IMR-90 (cell line): ENCODE measurements at regions not wholly inside any gene's neighbourhood (a gene's known extent, or its start where the extent isn't known, plus 50 kb on each side); places are given as distances from the start of the nearest gene placed in this dataset.
"Not testable (repeated sequence)": the region's sequence is repeated elsewhere in the genome, so short reads cannot be mapped to it uniquely, and the experiment has no call there.

Source experiments
- CHD1 ChIP-seq: IDR thresholded peaks from 2 replicates; pipeline ENCODE4 v1.6.1; 2012; ENCODE audit warnings: low read depth, low read length, improper control_type of control experiment
- FOS ChIP-seq: fragments of 150-350 bp; IDR thresholded peaks from 2 replicates; pipeline ENCODE4 v1.6.1; 2016; ENCODE audit warnings: low read depth, low read length
- POLR2A ChIP-seq: IDR thresholded peaks from 2 replicates; pipeline ENCODE4 v1.6.1; 2012; ENCODE audit warnings: mild to moderate bottlenecking, low read depth, low read length
- RFX5 ChIP-seq: IDR thresholded peaks from 2 replicates; pipeline ENCODE4 v1.8.0; 2012; ENCODE audit warnings: low read depth, mild to moderate bottlenecking, low read length, moderate library complexity
- SMC3 ChIP-seq: fragments of 150-350 bp; IDR thresholded peaks from 2 replicates; pipeline ENCODE4 v1.6.1; 2016; ENCODE audit warnings: low read depth, mild to moderate bottlenecking, antibody characterized with exemption, low read length, moderate library complexity
- TF ChIP-seq, protein P1 (sequence below): conservative IDR thresholded peaks from 2 replicates; pipeline ENCODE4 v1.5.1; 2012; ENCODE audit warnings: mild to moderate bottlenecking, low read depth, low read length, improper control_type of control experiment
- TF ChIP-seq, protein P2 (sequence below): fragments of 150-350 bp; IDR thresholded peaks from 2 replicates; pipeline ENCODE4 v1.6.1; 2017; ENCODE audit warnings: mild to moderate bottlenecking, antibody characterized with exemption, low read length, low read depth

DNA sequence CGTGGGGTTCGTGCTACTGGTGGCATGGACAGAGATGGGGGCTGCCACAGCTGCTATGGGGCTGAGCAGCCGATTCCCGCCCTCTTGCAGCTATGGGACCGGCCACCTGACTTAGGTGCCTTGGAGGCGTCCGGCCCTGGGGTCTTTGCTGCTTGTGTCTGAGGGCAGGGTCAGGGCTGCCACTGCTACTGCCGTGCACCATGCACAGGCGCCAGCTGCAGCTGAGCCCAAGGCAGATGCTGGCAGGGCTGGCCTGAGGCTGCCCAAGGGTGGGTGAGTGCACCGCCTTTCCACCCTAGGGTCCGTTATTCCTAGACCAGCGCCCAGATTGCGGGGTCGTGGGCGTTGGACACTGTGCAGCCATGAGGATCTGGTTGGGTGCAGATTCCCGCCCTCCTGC is 86.9 kb downstream of the POTEH start:
- not testable (repeated sequence) for TF ChIP-seq POLR2A, SMC3, FOS, CHD1, RFX5
- TF ChIP-seq, protein P1, sequence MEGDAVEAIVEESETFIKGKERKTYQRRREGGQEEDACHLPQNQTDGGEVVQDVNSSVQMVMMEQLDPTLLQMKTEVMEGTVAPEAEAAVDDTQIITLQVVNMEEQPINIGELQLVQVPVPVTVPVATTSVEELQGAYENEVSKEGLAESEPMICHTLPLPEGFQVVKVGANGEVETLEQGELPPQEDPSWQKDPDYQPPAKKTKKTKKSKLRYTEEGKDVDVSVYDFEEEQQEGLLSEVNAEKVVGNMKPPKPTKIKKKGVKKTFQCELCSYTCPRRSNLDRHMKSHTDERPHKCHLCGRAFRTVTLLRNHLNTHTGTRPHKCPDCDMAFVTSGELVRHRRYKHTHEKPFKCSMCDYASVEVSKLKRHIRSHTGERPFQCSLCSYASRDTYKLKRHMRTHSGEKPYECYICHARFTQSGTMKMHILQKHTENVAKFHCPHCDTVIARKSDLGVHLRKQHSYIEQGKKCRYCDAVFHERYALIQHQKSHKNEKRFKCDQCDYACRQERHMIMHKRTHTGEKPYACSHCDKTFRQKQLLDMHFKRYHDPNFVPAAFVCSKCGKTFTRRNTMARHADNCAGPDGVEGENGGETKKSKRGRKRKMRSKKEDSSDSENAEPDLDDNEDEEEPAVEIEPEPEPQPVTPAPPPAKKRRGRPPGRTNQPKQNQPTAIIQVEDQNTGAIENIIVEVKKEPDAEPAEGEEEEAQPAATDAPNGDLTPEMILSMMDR, result not testable (repeated sequence)
- TF ChIP-seq, protein P2, sequence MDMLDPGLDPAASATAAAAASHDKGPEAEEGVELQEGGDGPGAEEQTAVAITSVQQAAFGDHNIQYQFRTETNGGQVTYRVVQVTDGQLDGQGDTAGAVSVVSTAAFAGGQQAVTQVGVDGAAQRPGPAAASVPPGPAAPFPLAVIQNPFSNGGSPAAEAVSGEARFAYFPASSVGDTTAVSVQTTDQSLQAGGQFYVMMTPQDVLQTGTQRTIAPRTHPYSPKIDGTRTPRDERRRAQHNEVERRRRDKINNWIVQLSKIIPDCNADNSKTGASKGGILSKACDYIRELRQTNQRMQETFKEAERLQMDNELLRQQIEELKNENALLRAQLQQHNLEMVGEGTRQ, result not testable (repeated sequence)
